Uterus (tissue), 2 donors: ENCODE measurements at regions not wholly inside any gene's neighbourhood (a gene's known extent, or its start where the extent isn't known, plus 50 kb on each side); places are given as distances from the start of the nearest gene placed in this dataset.

Experiments used
- POLR2A ChIP-seq, 2 donors: fragments of 450-650 bp; IDR thresholded peaks; one replicate each; pipeline ENCODE4 v1.6.1; 2016; ENCODE audit warnings: antibody characterized with exemption in 2 of 2, mild to moderate bottlenecking in 1 of 2, moderate library complexity in 1 of 2
- TF ChIP-seq, protein P1 (sequence below), 4 experiments: fragments of 200-600 bp in 2 of 4; fragments of 450-650 bp in 2 of 4; sonication (generic) in 2 of 4; IDR thresholded peaks; one replicate each; pipeline ENCODE4 v1.5.1; 2016 to 2019; ENCODE audit warnings: antibody characterized with exemption in 4 of 4, mild to moderate bottlenecking in 2 of 4, moderate library complexity in 1 of 4

DNA sequence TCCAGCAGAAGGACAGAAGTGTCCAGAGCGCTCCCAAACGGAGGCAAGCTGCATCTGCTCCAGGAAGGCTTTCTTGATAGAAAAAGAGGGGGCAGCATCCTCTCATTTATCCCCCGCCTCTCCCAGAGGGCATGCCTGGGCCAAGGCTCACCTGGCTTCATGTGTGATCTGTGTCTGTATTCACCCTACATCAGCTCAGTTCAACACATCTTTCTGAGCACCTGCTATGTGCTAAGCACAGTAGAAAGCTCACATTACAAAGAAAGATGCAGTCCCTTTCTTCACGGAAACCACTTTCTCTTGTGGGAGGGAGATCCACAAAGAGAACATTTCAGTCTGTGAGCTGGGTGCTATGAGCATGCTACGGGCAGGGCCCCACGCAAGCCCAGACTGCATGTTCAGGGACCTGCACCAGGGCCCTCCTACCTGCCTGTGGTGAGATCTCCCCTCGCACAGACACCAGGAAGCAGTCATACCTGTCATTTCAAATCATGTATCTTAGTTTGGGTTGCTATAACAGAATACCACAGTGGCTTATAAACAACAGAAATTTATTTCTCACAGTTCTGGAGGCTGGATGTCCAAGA is 90.7 kb downstream of the PDCL3 start:
- TF ChIP-seq, protein P1, sequence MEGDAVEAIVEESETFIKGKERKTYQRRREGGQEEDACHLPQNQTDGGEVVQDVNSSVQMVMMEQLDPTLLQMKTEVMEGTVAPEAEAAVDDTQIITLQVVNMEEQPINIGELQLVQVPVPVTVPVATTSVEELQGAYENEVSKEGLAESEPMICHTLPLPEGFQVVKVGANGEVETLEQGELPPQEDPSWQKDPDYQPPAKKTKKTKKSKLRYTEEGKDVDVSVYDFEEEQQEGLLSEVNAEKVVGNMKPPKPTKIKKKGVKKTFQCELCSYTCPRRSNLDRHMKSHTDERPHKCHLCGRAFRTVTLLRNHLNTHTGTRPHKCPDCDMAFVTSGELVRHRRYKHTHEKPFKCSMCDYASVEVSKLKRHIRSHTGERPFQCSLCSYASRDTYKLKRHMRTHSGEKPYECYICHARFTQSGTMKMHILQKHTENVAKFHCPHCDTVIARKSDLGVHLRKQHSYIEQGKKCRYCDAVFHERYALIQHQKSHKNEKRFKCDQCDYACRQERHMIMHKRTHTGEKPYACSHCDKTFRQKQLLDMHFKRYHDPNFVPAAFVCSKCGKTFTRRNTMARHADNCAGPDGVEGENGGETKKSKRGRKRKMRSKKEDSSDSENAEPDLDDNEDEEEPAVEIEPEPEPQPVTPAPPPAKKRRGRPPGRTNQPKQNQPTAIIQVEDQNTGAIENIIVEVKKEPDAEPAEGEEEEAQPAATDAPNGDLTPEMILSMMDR (IDR thresholded peaks at IDR 0.05): no peak
- TF ChIP-seq POLR2A (IDR thresholded peaks at IDR 0.05): no peak
